GM20000 (cell line): ENCODE measurements at regions not wholly inside any gene's neighbourhood (a gene's known extent, or its start where the extent isn't known, plus 50 kb on each side); places are given as distances from the start of the nearest gene placed in this dataset.

ENCODE experiments used
- DNase-seq: peaks from one replicate; pipeline ENCODE4 v3.0.0; 2012; ENCODE audit warnings: low spot score
- CTCF ChIP-seq: IDR thresholded peaks from 2 replicates; pipeline ENCODE4 v1.5.1; 2012; ENCODE audit warnings: mild to moderate bottlenecking, control low read depth; ENCODE audit errors: extremely low read depth, missing control alignments

- DNase-seq: no peak
- no peak for TF ChIP-seq CTCF
Measured at GRCh38 chr13:78100486-78100885, 181.9 kb upstream of the EDNRB start.

GRCh38 chr13:78098249-78098648, 179.6 kb upstream of the EDNRB start:
- no peak for DNase-seq
- no peak for TF ChIP-seq CTCF

DNA sequence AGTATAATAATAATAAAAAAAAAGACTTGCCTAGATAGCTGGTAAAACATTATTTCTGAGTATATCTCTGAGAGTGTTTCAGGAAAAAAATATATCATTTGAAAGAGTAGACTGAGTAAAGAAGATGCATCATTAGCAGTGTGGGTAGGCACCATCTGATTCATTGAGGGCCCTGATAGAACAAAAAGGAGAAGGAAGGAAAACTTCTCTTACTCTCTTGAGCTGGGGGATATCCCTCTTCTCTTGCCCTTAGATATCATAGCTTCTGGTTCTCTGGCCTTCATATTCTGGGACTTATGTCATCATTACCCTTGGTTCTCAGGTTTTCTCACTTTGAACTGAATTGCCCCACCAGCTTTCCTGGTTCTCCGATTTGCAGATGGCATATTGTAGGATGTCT, 177.6 kb upstream of the EDNRB start:
- no peak for TF ChIP-seq CTCF
- DNase-seq: no peak

- no peak for TF ChIP-seq CTCF
- no peak for DNase-seq
Measured at GRCh38 chr13:78087966-78088678, 169.5 kb upstream of the EDNRB start.

- no peak for DNase-seq
- TF ChIP-seq CTCF: no peak
Measured at GRCh38 chr13:78085434-78086225, 167.0 kb upstream of the EDNRB start.

GRCh38 chr13:78084401-78084800, 165.8 kb upstream of the EDNRB start:
- no peak for DNase-seq
- TF ChIP-seq CTCF: no peak

- TF ChIP-seq CTCF: no peak
- DNase-seq: no peak
Measured at GRCh38 chr13:78078168-78078567, 159.5 kb upstream of the EDNRB start.
